Loucy (cell line): ENCODE measurements at regions not wholly inside any gene's neighbourhood (a gene's known extent, or its start where the extent isn't known, plus 50 kb on each side); places are given as distances from the start of the nearest gene placed in this dataset.

ENCODE experiments used
- H2AFZ ChIP-seq: fragments of 200-600 bp; sonication (generic); 2 replicates; pipeline ENCODE4 v1.6.0; 2016; ENCODE audit warnings: antibody characterized with exemption, mild to moderate bottlenecking, low read length, moderate library complexity
- H3F3A ChIP-seq: fragments of 200-600 bp; 2 replicates; pipeline ENCODE4 v1.6.0; 2016; ENCODE audit warnings: antibody characterized with exemption, low read depth, mild to moderate bottlenecking
- H3K27me3 ChIP-seq: fragments of 200-600 bp; sonication (generic); 2 replicates; pipeline ENCODE4 v1.6.1; 2014; ENCODE audit warnings: low read length, mild to moderate bottlenecking; ENCODE audit not compliant: insufficient read depth, poor library complexity, severe bottlenecking
- H3K36me3 ChIP-seq: fragments of 200-600 bp; sonication (generic); 2 replicates; pipeline ENCODE4 v1.6.1; 2016; ENCODE audit warnings: low read length; ENCODE audit not compliant: insufficient read depth
- H3K4me1 ChIP-seq: fragments of 200-600 bp; sonication (generic); 2 replicates; pipeline ENCODE4 v1.5.1; 2014; ENCODE audit warnings: low read length, mild to moderate bottlenecking; ENCODE audit not compliant: insufficient read depth, poor library complexity, severe bottlenecking
- H3K4me2 ChIP-seq: fragments of 200-600 bp; sonication (generic); 2 replicates; pipeline ENCODE4 v1.6.0; 2014; ENCODE audit warnings: antibody characterized with exemption, low read length, low read depth, mild to moderate bottlenecking; ENCODE audit not compliant: poor library complexity, severe bottlenecking
- H3K4me3 ChIP-seq: fragments of 200-600 bp; sonication (generic); 2 replicates; pipeline ENCODE4 v1.5.1; 2014; ENCODE audit warnings: low read length, mild to moderate bottlenecking, mixed read lengths; ENCODE audit not compliant: poor library complexity, severe bottlenecking
- H3K79me2 ChIP-seq: fragments of 200-600 bp; sonication (generic); 2 replicates; pipeline ENCODE4 v1.6.1; 2014; ENCODE audit warnings: low read length; ENCODE audit not compliant: insufficient read depth
- H3K9ac ChIP-seq: fragments of 200-600 bp; sonication (generic); 2 replicates; pipeline ENCODE4 v1.6.0; 2014; ENCODE audit warnings: mild to moderate bottlenecking, low read depth, low read length, moderate library complexity; ENCODE audit not compliant: poor library complexity, severe bottlenecking
- H3K9me2 ChIP-seq: fragments of 200-600 bp; sonication (generic); replicated peaks from 2 replicates; pipeline ENCODE4 v1.6.1; 2016; ENCODE audit warnings: low read depth, low read length, mixed read lengths
- H3K9me3 ChIP-seq: fragments of 200-600 bp; sonication (generic); 2 replicates; pipeline ENCODE4 v1.6.1; 2014; ENCODE audit warnings: mild to moderate bottlenecking, antibody characterized with exemption, low read length, low read depth; ENCODE audit not compliant: insufficient read depth
- H4K20me1 ChIP-seq: fragments of 200-600 bp; sonication (generic); 2 replicates; pipeline ENCODE4 v1.6.0; 2014; ENCODE audit warnings: antibody characterized with exemption, low read length, mild to moderate bottlenecking; ENCODE audit not compliant: insufficient read depth, poor library complexity, severe bottlenecking
- EZH2phosphoT487 ChIP-seq: fragments of 200-600 bp; IDR thresholded peaks from 2 replicates; pipeline ENCODE4 v1.6.1; 2018; ENCODE audit warnings: antibody characterized with exemption, mild to moderate bottlenecking, moderate library complexity, borderline replicate concordance
- TF ChIP-seq, protein P1 (sequence below): fragments of 200-600 bp; sonication (generic); conservative IDR thresholded peaks from 2 replicates; pipeline ENCODE4 v1.5.1; 2014; ENCODE audit warnings: mild to moderate bottlenecking, antibody characterized with exemption, low read length

DNA sequence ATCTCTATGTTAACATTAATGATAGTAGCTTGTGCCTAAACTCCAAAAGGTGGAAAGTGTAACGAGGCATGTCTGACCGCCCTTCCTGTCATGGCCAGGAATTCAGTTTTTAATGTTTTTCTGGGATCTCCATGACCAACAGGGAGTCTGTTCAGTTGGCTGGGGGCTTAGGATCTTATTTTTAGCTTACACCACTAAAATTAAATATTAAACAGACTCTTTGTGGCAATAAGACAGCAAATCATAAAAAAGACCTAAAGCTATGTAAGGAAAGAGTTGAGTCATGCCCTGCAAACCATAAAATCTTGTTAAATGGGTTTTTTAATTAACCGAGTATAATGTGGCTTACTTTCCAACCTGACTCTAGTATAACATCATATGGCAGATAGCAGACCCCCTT, 247.8 kb downstream of the DIRAS2 start:
- no peaks in the 10 kb centered on the region for H3K27me3 ChIP-seq
- no peaks in the 10 kb centered on the region for H3K9me3 ChIP-seq
- no peak for TF ChIP-seq EZH2phosphoT487
- TF ChIP-seq, protein P1, sequence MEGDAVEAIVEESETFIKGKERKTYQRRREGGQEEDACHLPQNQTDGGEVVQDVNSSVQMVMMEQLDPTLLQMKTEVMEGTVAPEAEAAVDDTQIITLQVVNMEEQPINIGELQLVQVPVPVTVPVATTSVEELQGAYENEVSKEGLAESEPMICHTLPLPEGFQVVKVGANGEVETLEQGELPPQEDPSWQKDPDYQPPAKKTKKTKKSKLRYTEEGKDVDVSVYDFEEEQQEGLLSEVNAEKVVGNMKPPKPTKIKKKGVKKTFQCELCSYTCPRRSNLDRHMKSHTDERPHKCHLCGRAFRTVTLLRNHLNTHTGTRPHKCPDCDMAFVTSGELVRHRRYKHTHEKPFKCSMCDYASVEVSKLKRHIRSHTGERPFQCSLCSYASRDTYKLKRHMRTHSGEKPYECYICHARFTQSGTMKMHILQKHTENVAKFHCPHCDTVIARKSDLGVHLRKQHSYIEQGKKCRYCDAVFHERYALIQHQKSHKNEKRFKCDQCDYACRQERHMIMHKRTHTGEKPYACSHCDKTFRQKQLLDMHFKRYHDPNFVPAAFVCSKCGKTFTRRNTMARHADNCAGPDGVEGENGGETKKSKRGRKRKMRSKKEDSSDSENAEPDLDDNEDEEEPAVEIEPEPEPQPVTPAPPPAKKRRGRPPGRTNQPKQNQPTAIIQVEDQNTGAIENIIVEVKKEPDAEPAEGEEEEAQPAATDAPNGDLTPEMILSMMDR: no peak
- no peaks in the 10 kb centered on the region for H3K4me1 ChIP-seq
- no peaks in the 10 kb centered on the region for H3F3A ChIP-seq
- H3K79me2 ChIP-seq: no peaks in the 10 kb centered on the region
- no peaks in the 10 kb centered on the region for H3K36me3 ChIP-seq
- no peak overlapping the region for H3K4me3 ChIP-seq
- H2AFZ ChIP-seq: no peak overlapping the region
- H4K20me1 ChIP-seq: no peaks in the 10 kb centered on the region
- H3K4me2 ChIP-seq: no peak overlapping the region
- no peak overlapping the region for H3K9ac ChIP-seq
- no peaks in the 10 kb centered on the region for H3K9me2 ChIP-seq

DNA sequence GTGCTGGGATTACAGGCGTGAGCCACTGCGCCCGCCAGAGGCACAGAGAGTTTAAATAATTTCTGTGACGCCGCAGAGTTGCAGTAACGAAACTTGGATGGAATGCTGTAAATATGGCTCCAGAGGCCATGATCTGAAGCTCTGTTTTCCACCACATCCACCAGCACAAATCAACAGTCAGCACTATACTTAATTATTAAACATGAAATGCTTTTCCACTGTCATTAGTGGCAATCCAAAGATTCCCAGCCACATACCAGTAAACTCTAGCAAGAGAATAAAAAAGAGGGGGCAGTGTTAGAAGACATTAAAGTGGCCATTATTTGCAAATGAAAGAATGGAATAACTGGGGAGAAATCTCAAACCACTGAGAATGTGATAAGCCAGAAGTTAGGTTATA, 242.5 kb downstream of the DIRAS2 start:
- TF ChIP-seq, protein P1: no peak
- no peak for TF ChIP-seq EZH2phosphoT487
- no peaks in the 10 kb centered on the region for H3K79me2 ChIP-seq
- H3K9me3 ChIP-seq: no peaks in the 10 kb centered on the region
- H2AFZ ChIP-seq: no peak overlapping the region
- no peaks in the 10 kb centered on the region for H3F3A ChIP-seq
- H3K4me1 ChIP-seq: no peaks in the 10 kb centered on the region
- no peaks in the 10 kb centered on the region for H4K20me1 ChIP-seq
- H3K27me3 ChIP-seq: no peaks in the 10 kb centered on the region
- no peaks in the 10 kb centered on the region for H3K9me2 ChIP-seq
- no peak overlapping the region for H3K9ac ChIP-seq
- no peaks in the 10 kb centered on the region for H3K36me3 ChIP-seq
- H3K4me2 ChIP-seq: no peak overlapping the region
- no peak overlapping the region for H3K4me3 ChIP-seq

DNA sequence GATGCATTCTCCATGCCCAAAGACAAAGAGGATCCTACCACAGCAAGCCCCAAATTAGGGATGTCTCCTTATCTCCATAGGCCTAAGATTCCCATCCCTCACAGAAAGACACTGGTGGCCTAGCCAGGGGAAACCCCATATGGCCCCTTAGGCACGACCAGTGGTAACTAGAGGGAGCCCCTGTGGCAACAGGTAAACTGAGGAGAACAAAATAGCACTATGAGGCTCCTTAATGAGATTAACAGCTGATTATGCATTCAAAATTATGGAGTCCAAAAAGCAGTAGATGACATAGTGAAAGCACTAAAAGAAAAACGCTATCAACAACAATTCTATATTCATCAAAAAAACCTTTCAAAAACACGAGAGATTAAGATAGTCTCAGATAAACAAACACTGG, 234.0 kb downstream of the DIRAS2 start:
- Histone ChIP-seq H3K79me2 (no peaks in the 10 kb centered on the region), H3K9ac (no peak overlapping the region), H3K36me3 (no peaks in the 10 kb centered on the region), H3K27me3 (no peaks in the 10 kb centered on the region), H2AFZ (no peak overlapping the region), H3K4me2 (no peak overlapping the region), H3F3A (no peaks in the 10 kb centered on the region), H3K9me2 (no peaks in the 10 kb centered on the region), H4K20me1 (no peaks in the 10 kb centered on the region), H3K9me3 (no peaks in the 10 kb centered on the region), H3K4me3 (no peak overlapping the region), H3K4me1 (no peaks in the 10 kb centered on the region)
- TF ChIP-seq, protein P1: no peak
- TF ChIP-seq EZH2phosphoT487: no peak
